ENCODE measurements at regions not wholly inside any gene's neighbourhood (a gene's known extent, or its start where the extent isn't known, plus 50 kb on each side); places are given as distances from the start of the nearest gene placed in this dataset.

DNA sequence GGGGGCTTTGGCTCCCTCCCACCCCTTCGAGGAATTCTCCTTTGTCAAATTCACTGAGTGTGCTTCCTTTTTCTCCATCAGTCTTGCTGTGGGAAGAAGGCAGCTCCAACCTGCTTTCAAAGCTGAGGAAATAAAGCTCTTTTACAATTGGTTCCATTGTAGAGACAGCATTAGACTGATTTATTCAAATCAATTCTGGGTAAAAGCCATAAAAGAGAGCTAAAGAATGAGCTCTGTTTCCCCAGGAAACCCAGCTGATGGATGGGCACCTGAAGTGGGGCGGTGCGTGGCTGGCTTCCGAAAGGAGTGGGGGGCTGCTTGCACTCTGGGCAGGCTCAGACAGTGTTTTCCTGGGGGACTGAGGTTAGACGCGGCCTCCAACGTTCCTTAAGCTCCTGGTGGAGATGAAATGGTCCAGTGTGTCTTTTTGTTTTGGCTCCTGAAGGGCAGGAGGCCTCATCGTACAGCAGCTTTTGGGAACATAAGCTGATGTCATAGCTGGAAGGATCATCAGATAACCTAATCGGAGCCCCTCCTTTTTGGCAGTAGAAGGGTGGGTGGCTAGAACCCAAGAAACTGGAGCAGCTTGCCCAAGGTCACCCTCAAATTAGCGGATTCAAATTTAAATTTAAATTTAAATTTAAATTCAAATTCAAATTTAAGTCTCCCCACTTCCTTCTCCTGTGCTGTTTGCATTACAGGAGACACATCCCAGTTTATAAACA is 128.5 kb upstream of the EEF2KMT start:
- TF ChIP-seq EZH2 (IDR thresholded peaks at IDR 0.05) = no peak
- TF ChIP-seq POLR2AphosphoS5 (IDR thresholded peaks at IDR 0.05; ENCODE audit: borderline replicate concordance, low read depth, low read length) = no peak
- TF ChIP-seq FOXP2 (optimal IDR thresholded peaks at IDR 0.05; ENCODE audit: control extremely low read depth, extremely low read length, insufficient read depth) = no peak

Measured in SK-N-MC (cell line).